Hepatocyte (in vitro differentiated cells): ENCODE measurements at regions not wholly inside any gene's neighbourhood (a gene's known extent, or its start where the extent isn't known, plus 50 kb on each side); places are given as distances from the start of the nearest gene placed in this dataset.

ENCODE experiments used
- DNase-seq: peaks from one replicate; pipeline ENCODE4 v3.0.0-alpha.2; 2016; ENCODE audit warnings: low spot score
- H2AFZ ChIP-seq: fragments of 200-600 bp; sonication (generic); 2 replicates; pipeline ENCODE4 v1.6.0; 2016; ENCODE audit warnings: antibody characterized with exemption, mild to moderate bottlenecking
- H3K27ac ChIP-seq: fragments of 200-600 bp; sonication (generic); 2 replicates; pipeline ENCODE4 v1.5.1; 2016; ENCODE audit warnings: mild to moderate bottlenecking
- H3K27me3 ChIP-seq: fragments of 200-600 bp; sonication (generic); 2 replicates; pipeline ENCODE4 v1.6.1; 2016
- H3K36me3 ChIP-seq: fragments of 200-600 bp; sonication (generic); replicated peaks from 2 replicates; pipeline ENCODE4 v1.5.1; 2016; ENCODE audit warnings: low read depth; ENCODE audit not compliant: insufficient read depth
- H3K4me1 ChIP-seq: fragments of 200-600 bp; sonication (generic); 2 replicates; pipeline ENCODE4 v1.5.1; 2016; ENCODE audit warnings: mild to moderate bottlenecking, moderate library complexity; ENCODE audit not compliant: insufficient read depth
- H3K4me2 ChIP-seq: fragments of 200-600 bp; sonication (generic); 2 replicates; pipeline ENCODE4 v1.6.0; 2016
- H3K4me3 ChIP-seq: fragments of 200-600 bp; sonication (generic); 2 replicates; pipeline ENCODE4 v1.5.1; 2016; ENCODE audit warnings: mild to moderate bottlenecking
- H3K79me2 ChIP-seq: fragments of 200-600 bp; sonication (generic); 2 replicates; pipeline ENCODE4 v1.6.0; 2017; ENCODE audit warnings: mild to moderate bottlenecking
- H3K9me2 ChIP-seq: fragments of 200-600 bp; sonication (generic); replicated peaks from 2 replicates; pipeline ENCODE4 v1.6.0; 2017; ENCODE audit warnings: mild to moderate bottlenecking; ENCODE audit not compliant: insufficient read depth
- H3K9me3 ChIP-seq: fragments of 200-600 bp; sonication (generic); 2 replicates; pipeline ENCODE4 v1.5.1; 2016; ENCODE audit warnings: low read depth, mild to moderate bottlenecking
- H4K20me1 ChIP-seq: fragments of 200-600 bp; sonication (generic); 2 replicates; pipeline ENCODE4 v1.6.0; 2016; ENCODE audit warnings: mild to moderate bottlenecking; ENCODE audit not compliant: insufficient read depth, poor library complexity, severe bottlenecking
- CTCF ChIP-seq: fragments of 200-600 bp; sonication (generic); IDR thresholded peaks from 2 replicates; pipeline ENCODE4 v1.5.1; 2016; ENCODE audit warnings: antibody characterized with exemption, mild to moderate bottlenecking; ENCODE audit not compliant: poor library complexity
- EZH2 ChIP-seq: fragments of 200-600 bp; sonication (generic); IDR thresholded peaks from 2 replicates; pipeline ENCODE4 v1.6.1; 2016; ENCODE audit warnings: antibody characterized with exemption, mild to moderate bottlenecking, borderline replicate concordance
- EZH2phosphoT487 ChIP-seq: fragments of 200-600 bp; sonication (generic); IDR thresholded peaks from one replicate; pipeline ENCODE4 v1.6.1; 2018; ENCODE audit warnings: antibody characterized with exemption, mild to moderate bottlenecking, low read depth, moderate library complexity; ENCODE audit not compliant: unreplicated experiment, severe bottlenecking
- WGBS: methylation state at CpG from one replicate; pipeline ENCODE4 v1.1.6; 2016; ENCODE audit warnings: low lambda C conversion rate; ENCODE audit errors: missing lambda C conversion rate; 5-methylcytosine and 5-hydroxymethylcytosine counted together

- no peak overlapping the region for H2AFZ ChIP-seq
- H3K36me3 ChIP-seq = no peaks in the 10 kb centered on the region
- H3K79me2 ChIP-seq = no peaks in the 10 kb centered on the region
- DNase-seq = no peak
- H4K20me1 ChIP-seq = no peaks in the 10 kb centered on the region
- H3K9me3 ChIP-seq = no peaks in the 10 kb centered on the region
- H3K4me3 ChIP-seq = no peak overlapping the region
- TF ChIP-seq EZH2phosphoT487 = no peak
- TF ChIP-seq CTCF = no peak
- no peak for TF ChIP-seq EZH2
- H3K4me2 ChIP-seq = no peak overlapping the region
- H3K27ac ChIP-seq = no peak overlapping the region
- 76% methylated on average over 4 of the region's 4 CpGs for WGBS
- H3K4me1 ChIP-seq = no peaks in the 10 kb centered on the region
- no peaks in the 10 kb centered on the region for H3K27me3 ChIP-seq
- no peaks in the 10 kb centered on the region for H3K9me2 ChIP-seq
Measured at GRCh38 chr15:85298366-85298765, 82.0 kb upstream of the AKAP13 start.

GRCh38 chr15:85298941-85299340, 81.5 kb upstream of the AKAP13 start:
- H3K27me3 ChIP-seq = no peaks in the 10 kb centered on the region
- H4K20me1 ChIP-seq = no peaks in the 10 kb centered on the region
- no peak for DNase-seq
- H3K9me3 ChIP-seq = no peaks in the 10 kb centered on the region
- H3K27ac ChIP-seq = no peak overlapping the region
- H3K4me3 ChIP-seq = no peak overlapping the region
- H3K36me3 ChIP-seq = no peaks in the 10 kb centered on the region
- TF ChIP-seq EZH2phosphoT487 = no peak
- no peak for TF ChIP-seq CTCF
- TF ChIP-seq EZH2 = no peak
- no peaks in the 10 kb centered on the region for H3K4me1 ChIP-seq
- H2AFZ ChIP-seq = no peak overlapping the region
- H3K9me2 ChIP-seq = no peaks in the 10 kb centered on the region
- H3K79me2 ChIP-seq = no peaks in the 10 kb centered on the region
- H3K4me2 ChIP-seq = no peak overlapping the region
- 96% methylated on average over 1 of the region's 1 CpG for WGBS

- Histone ChIP-seq H3K4me2 (no peak overlapping the region), H3K27me3 (no peaks in the 10 kb centered on the region), H2AFZ (no peak overlapping the region), H3K4me1 (no peaks in the 10 kb centered on the region), H3K36me3 (no peaks in the 10 kb centered on the region), H3K4me3 (no peak overlapping the region), H3K9me2 (no peaks in the 10 kb centered on the region), H3K27ac (no peak overlapping the region), H4K20me1 (no peaks in the 10 kb centered on the region), H3K9me3 (no peaks in the 10 kb centered on the region), H3K79me2 (no peaks in the 10 kb centered on the region)
- TF ChIP-seq CTCF (no peak), EZH2 (no peak), EZH2phosphoT487 (no peak)
- 70% methylated on average over 2 of the region's 2 CpGs for WGBS
- no peak for DNase-seq
Measured at GRCh38 chr15:85302271-85302670, 78.1 kb upstream of the AKAP13 start.

- Histone ChIP-seq H3K4me2 (no peak overlapping the region), H3K4me1 (no peaks in the 10 kb centered on the region), H3K4me3 (no peak overlapping the region), H2AFZ (no peak overlapping the region), H3K36me3 (no peaks in the 10 kb centered on the region), H4K20me1 (no peaks in the 10 kb centered on the region), H3K9me2 (no peaks in the 10 kb centered on the region), H3K79me2 (no peaks in the 10 kb centered on the region), H3K27ac (no peak overlapping the region), H3K9me3 (no peaks in the 10 kb centered on the region), H3K27me3 (no peaks in the 10 kb centered on the region)
- 98% methylated on average over 2 of the region's 2 CpGs for WGBS
- TF ChIP-seq EZH2phosphoT487 (no peak), EZH2 (no peak), CTCF (no peak)
- no peak for DNase-seq
Measured at GRCh38 chr15:85305050-85305449, 75.4 kb upstream of the AKAP13 start.
